ENCODE measurements at regions not wholly inside any gene's neighbourhood (a gene's known extent, or its start where the extent isn't known, plus 50 kb on each side); places are given as distances from the start of the nearest gene placed in this dataset.
"Not testable (repeated sequence)": the region's sequence is repeated elsewhere in the genome, so short reads cannot be mapped to it uniquely, and the experiment has no call there.

DNA sequence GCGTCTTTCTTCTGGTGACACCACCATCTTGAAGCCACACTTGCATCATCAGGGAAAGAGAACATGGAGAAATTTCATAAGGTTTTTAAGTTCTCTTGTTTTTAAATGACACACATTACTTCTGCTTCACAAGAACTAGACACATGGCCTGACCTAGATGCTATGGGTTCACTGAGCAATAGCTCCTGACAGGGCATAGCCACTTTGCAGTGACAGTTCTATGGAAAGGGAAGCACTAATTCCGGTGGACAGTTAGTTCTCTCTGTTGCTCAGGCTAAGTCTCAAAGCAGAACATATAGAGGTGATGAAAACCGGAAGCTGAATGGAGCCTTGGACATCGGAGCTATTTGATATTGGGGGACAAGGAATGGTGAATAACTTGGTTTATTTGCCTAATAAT is 940.1 kb upstream of the WWC1 start:
- no peak for DNase-seq (ENCODE audit: low spot score)

DNA sequence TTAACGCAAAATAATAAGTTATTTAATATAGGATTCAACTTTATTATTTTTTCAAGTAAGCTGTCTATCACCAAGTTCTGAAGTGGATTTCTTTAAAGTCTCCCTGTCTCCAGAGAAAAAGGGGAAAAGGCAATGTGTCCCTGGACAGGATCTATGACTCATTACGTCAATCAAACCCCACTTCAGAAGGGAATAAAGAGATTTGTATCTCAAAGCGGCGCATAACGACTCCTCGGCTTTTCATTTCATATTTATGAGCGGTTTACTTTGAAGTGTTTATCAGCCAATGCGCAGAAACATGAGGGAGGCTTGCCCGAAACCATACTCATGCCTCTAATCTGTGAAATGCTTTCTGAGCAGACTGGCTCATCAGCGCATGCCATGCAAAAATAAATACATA is 938.6 kb upstream of the WWC1 start:
- DNase-seq (ENCODE audit: low spot score), result peak; percentile 47

- no peak for DNase-seq (ENCODE audit: low spot score)
Observed at GRCh38 chr5:167355346-167355745, 936.1 kb upstream of the WWC1 start.

- no peak for DNase-seq (ENCODE audit: low spot score)
Observed at GRCh38 chr5:167356374-167356773, 935.1 kb upstream of the WWC1 start.

DNA sequence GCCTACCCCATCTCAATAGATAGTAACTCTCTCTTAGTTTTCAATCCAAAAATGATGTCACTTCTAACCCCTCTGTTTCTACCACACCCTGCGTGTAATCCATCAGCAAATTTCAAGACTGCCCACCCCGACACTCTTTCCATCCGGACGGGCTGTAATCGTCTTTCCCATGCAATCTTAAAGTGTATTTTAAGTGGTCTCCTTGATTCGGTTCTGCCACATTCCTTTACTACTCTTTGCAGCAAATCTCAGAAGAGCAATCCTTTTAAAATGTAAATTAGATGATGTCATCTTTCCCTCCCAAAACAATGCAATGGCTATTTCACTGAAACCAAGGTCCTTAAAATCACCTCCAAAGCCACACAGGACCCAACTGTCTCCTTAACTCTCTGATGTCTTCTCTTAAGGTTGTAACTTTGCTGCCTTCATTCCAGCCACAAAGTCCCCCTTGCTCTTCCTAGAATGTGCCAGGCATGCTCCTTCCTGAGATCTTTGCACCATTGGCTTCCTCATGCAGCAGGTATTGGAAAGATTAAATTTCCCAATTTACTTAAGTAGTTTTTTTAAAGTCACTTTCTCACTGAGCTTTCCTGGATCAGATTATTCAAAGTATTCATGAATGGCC is 932.5 kb upstream of the WWC1 start:
- no peak for DNase-seq (ENCODE audit: low spot score)

DNA sequence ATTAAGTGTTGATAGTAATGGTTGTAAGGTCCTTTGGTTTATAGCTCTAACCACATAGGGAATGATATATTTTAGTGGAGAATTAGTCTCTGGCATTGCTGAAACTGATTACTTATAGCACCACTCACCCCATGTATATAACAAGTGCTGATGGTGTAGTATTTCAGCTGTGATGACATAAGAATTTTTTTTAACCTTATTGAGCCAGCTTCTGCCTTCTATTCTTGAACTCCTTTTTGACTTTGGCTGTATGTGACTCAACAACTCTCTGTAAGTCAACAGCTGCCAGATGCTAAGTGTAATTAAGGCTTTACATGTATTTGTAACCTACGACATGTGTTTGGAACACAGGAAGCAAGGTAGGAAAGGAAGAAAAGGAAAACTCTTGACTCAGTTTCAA is 929.6 kb upstream of the WWC1 start:
- no peak for DNase-seq (ENCODE audit: low spot score)

GRCh38 chr5:167363065-167363464 is 928.4 kb upstream of the WWC1 start:
- DNase-seq (ENCODE audit: low spot score), result no peak

DNA sequence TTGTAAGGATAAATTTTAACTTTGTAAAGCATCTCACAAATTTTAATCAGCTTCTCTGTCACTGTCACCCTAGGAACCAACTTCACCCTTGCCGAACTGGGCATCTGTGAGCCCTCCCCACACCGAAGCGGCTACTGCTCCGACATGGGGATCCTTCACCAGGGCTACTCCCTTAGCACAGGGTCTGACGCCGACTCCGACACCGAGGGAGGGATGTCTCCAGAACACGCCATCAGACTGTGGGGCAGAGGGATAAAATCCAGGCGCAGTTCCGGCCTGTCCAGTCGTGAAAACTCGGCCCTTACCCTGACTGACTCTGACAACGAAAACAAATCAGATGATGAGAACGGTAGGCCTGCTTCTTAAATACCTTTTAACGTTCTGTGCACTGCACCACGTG is 916.3 kb upstream of the WWC1 start:
- no peak for DNase-seq (ENCODE audit: low spot score)

DNA sequence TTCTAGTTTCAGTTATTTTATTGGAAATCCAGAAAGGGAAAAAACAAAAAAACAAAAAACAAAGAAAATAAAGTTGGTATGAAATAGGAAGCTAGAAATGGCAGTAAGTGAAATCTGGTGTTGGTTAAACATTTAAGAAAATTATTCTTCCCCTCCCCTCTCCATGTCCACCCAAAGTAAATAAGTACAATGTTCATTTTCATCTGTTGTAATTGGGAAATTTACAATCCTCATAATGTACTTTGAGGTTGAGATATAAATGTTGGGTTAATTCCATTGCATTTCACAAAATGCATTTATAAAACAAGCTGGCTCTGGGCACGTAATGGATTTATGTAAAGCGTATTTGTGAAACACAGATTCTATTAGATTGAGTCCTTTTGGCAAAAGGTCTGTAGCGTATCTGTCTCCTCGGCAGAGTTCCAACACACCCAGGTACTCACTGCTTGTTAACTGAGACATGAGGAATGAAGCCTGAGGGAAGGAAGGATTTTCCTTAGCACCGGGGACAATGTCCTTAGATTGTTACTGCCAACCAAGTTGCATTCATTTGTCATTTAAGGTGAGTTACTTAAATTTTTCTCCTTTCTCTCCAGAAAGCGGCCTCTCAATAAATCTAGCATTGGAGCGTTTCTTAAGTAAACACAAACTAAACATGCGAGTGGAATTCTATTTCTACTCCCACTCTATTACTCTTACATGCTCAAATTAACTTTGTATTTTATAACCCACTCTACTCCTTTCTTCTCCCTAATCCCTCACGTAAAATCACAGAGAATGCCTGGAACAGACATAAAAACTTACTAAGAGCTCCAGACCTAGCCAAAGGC is 912.3 kb upstream of the WWC1 start:
- no peak for DNase-seq (ENCODE audit: low spot score)

DNA sequence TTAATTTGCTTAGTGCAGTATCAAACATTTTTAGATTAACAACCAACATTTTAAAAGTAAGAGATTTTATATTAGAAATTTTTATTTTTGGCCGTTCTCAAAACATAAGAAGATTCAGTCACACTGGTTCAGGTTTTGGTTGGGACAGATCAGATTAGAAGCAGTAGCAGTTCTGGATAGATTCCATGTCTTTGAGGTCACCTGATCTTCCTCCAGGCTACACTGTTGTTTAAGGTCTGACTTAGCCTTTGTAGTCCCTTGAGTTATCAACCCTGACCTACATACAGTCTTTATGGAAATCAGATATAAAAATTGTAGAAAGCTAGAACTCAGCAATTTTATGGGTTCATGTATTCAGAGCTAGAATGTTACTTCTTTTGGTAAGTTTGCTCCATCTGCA is 910.0 kb upstream of the WWC1 start:
- no peak for DNase-seq (ENCODE audit: low spot score)

DNA sequence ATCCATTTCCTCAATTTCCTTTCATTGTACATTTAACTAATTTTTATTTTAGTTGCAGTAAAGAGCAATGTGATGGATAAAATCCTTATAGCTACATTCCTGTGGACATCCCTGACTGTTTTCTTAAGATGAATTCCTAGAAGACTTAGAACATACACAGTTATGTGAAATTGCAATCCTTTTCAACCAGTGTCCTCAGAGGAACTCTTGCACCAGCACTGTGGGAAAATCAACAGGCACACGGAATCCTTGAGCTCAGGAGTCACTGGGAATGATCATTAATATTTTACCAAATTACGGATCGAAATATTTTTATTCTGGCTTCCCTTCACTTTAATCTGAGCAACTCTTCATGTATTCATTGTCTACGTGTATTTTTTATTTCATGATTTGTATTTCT is 901.9 kb upstream of the WWC1 start:
- DNase-seq (ENCODE audit: low spot score), result no peak

GRCh38 chr5:167391286-167391685 is 900.2 kb upstream of the WWC1 start:
- DNase-seq (ENCODE audit: low spot score), result not testable (repeated sequence)

- no peak for DNase-seq (ENCODE audit: low spot score)
Observed at GRCh38 chr5:167392240-167392639, 899.2 kb upstream of the WWC1 start.

DNA sequence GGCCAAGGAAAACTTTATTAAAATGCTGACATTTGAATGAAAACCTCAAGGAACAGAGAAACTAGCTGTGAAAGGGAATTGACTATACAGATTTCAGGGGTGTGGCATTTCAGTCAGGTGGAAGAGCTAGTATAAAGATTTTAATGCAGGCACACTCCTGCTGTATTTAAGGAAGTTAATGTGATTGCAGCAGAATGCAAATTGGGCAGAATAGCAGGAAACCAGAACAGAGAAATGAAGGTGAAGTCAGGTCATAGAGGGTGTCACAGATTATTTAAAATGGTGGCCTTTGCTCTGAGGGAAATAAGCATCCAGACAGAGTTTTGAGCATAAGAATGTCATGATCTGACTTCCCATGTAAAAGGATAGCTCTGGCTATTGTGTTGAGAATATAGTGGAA is 898.1 kb upstream of the WWC1 start:
- DNase-seq (ENCODE audit: low spot score), result no peak

- no peak for DNase-seq (ENCODE audit: low spot score)
Observed at GRCh38 chr5:167402671-167403070, 888.8 kb upstream of the WWC1 start.

DNA sequence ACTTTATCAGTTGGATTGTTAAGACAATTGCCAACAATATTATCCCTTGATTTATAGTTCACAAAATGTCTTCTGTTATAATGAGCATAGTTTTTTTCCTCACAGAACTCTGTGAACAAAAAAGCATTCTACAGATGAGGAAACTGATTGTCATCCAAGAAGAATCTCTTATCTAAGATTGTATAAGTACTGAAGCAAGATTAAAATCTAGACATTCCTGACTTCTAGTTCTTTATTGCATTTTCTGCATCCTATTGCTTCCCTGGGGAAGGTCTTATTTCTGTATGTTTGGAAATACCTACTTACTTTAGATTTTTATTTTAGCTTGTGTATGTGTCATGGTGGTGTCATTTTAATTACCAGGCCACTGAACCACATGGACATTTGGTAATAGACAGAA is 884.9 kb upstream of the WWC1 start:
- DNase-seq (ENCODE audit: low spot score), result no peak

DNA sequence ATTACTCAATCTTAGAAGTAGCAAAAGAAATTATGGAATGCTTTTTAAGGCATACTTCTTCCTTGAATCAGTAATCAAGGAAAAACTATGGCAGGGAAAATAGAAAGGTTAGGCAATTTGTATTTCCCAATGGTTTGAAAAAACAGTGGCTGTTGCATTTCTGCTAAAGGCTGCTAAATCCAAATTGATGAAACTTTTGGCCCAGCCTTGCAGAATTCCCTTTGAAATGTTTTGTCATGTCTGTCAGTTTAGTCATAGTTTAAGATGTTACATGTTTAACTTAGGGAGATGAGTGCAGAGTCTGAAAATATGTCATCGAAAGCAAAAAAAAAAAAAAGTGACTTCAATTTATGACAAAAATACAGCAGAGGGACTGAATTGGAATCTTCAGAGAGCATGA is 878.9 kb upstream of the WWC1 start:
- DNase-seq (ENCODE audit: low spot score), result no peak

- DNase-seq (ENCODE audit: low spot score), result no peak
Observed at GRCh38 chr5:167413506-167413905, 877.9 kb upstream of the WWC1 start.

- no peak for DNase-seq (ENCODE audit: low spot score)
Observed at GRCh38 chr5:167414611-167415010, 876.8 kb upstream of the WWC1 start.

DNA sequence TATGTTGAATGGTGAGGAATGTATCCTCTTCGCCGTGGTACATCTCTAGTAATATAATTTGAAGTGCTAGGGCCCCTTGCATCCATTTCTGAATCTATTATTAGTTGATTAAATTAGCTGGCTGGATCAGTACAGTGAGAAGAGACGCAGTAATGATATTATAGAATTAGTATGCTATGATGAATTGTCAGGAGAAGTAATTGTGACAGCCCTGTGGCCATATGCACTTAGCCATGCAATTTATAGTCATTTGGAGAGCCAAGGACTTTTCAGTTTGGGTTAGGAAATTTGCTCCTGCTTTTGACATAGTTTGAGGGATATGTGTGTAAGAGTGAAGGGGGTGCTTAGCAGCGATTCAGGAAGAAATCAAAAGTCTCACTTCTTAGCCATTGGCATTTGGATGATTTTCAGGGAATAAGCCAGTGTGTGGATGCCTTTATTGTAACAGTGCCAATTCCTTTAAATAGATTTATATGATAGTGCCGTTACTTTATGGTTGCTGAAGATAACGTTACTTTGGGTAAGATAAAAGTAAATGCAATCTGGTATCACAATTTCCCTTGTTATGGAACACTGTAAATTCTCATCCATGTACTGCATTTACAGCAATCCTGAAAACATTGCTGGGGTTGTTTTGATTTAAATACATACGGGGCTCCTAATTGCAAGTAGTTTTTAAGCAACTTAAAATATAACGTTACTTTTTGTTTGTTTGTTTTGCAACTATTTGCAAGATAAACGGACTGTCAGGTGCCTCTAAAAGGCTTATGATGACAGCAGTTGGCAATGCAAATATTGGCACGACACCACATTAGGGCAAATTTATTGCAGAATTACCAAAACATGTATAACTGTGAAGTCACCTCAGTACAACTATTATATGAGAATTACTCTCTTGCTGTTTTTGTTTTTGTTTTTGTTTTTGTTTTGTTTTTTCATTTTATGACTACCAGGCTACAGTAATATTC is 875.4 kb upstream of the WWC1 start:
- DNase-seq (ENCODE audit: low spot score), result no peak

DNA sequence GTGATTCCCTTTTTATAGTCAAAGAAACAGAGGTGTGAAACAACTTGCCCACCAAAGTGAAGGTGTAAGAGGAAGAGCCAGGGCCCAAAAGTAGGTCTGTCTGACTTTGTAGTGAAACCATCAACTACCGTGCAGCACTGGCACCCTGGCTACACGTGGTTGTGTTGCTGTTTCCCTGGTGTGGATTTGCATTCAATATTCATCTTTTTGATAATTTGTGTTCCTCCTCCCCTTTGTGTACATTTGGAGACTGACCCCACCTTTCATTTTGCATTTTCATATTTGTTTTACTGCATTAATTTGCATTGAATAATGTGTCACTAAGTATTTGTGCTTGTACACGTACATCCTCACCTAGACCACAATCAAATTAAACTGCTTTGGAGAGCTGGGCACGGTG is 873.8 kb upstream of the WWC1 start:
- DNase-seq (ENCODE audit: low spot score), result no peak

DNA sequence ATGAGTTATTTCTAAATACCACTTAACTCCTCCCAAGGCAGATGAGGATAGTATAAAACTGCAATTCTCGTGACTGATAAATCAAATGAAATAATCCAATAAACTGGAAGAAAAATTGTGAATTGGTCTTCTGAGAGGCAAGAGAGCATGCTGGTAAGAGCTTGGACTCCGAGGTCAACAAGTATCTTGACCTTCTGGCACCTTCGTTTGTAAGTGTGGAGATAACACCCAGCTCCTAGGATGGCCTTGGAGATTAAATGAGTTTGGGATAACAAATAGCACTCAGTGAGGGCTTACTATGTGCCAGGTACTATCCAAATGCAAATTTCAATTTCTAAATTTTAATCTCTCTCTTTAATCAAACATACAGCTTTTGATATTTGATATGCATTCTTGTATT is 866.3 kb upstream of the WWC1 start:
- DNase-seq (ENCODE audit: low spot score), result no peak

DNA sequence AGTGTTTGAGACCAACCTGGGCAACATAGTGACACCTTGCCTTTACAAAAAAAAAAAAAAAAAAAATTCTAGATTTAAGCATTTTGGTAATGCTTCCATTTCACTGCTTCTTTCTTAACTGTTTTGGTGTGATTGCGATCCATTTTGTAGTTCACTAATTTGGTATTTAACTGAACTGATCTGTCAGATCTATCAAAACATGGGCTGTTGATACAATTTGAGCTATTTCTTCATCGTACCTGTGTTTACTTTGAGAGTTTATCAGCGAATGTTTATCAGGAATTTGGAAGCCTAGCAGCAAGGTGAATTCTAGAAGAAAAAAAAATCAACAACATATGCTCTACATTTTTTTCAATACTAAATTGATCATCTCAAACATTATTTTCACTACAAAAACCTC is 864.9 kb upstream of the WWC1 start:
- no peak for DNase-seq (ENCODE audit: low spot score)

Data from COLO829 (cell line).